CD1c-positive myeloid dendritic cell (primary cell): ENCODE measurements at regions not wholly inside any gene's neighbourhood (a gene's known extent, or its start where the extent isn't known, plus 50 kb on each side); places are given as distances from the start of the nearest gene placed in this dataset.
A peak's percentile ranks its signal among the peaks of the same experiment; 100 is the strongest.
"Not testable (repeated sequence)": the region's sequence is repeated elsewhere in the genome, so short reads cannot be mapped to it uniquely, and the experiment has no call there.

ENCODE experiments used
- DNase-seq: peaks from one replicate; pipeline ENCODE4 v3.0.0-alpha.2; 2016; ENCODE audit errors: extremely low spot score

DNA sequence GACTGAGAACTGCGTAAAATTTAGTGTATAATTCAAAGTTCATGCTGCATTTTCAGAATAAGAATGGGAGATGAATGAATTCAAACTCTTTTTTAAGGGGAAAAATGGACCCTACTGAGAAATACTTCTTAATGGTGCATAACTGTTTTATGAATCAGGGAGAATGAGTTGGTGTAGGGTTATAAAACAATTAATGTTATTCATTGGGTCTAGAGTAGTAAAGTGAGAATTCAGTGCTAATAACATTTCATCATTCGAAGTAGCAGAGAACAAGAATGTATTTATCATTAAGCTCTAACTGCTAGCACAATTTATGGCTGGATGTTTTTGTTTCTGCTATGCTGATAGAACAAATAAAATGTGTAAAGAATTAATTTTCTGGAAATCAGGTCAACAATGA, 310.2 kb downstream of the SLITRK5 start:
- DNase-seq, result no peak

DNA sequence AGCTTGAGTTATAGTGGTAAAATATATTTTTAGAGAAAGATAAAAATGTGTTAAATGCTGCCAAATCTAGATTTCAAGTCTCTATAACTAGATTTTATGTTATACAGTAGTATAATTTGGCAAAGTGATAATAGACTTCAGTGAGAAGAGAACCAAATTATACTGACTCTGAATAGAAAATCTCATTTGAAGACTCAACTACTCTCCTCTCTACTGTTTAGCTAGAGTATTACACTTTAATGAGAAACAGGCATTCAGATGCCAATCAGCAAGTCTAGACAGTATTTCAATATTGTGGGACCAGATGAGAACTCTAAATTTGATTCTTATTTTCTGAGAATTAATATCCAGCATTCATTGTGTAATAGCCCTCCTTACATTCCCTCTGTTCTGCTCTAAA, 311.2 kb downstream of the SLITRK5 start:
- DNase-seq, result no peak

DNA sequence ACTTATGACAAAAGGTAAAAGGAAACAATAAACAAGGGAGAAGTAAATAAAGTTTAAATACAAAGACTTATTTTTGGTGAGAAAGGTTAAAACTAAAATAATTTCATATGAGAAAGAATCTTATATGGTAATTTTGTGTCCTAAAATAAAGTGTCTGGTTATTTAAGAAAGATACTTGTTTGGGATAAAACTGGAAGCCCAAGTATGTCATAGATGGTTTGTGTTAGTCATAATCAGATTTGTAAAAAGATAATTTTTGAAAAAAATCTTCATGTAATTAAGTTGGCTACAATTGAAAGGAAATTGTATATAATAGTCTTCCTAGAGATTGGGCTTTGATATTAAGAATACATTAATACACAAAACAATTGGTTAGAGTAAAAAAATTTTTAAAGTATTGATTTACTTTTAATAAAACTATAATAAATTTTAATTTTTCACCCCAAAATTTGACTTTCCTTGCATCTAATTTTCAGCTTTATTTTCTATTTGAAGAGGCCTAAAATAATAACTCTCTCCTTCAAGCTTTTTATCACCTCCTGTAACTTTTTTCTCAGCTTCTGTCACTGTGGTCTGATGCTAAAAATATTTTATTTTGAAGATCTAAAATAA, 315.6 kb downstream of the SLITRK5 start:
- no peak for DNase-seq

DNA sequence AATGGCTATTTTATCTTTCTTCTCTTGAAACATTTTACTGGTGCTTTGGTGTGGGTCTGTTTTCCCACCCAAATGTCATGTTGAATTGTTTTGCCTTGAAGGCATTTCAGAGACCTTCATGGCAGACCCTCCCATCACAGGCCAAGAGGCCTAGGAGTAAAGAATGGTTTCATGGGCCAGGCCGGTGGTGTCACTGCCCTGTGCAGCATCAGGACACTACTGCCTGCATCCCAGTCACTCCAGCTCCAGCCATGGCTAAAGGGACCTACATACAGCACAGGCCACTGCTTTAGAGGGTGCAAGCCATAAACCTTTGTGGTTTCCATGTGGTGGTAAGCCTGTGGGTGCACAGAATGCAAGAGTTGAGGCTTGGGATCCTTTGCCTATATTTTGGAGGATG, 326.9 kb downstream of the SLITRK5 start:
- DNase-seq, result no peak

DNA sequence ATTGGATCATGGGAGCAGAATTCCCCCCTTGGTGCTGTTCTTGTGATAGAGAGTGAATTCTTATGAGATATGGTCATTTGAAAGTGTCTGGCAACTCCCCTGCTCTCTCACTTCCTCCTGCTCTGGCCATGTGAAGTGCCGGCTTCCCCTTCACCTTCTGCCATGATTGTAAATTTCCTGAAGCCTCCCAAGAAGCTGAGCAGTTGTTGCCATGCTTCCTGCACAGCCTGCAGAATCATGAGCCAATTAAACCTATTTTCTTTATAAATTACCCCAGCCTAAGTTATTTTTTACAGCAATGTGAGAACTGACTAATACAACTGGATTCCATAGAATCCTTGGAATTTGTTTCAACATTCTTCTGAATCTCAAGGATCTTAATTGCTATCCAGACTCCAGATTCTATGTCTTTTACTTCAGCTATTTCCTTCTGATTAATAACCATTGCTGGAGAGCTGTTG, 328.1 kb downstream of the SLITRK5 start:
- no peak for DNase-seq

DNA sequence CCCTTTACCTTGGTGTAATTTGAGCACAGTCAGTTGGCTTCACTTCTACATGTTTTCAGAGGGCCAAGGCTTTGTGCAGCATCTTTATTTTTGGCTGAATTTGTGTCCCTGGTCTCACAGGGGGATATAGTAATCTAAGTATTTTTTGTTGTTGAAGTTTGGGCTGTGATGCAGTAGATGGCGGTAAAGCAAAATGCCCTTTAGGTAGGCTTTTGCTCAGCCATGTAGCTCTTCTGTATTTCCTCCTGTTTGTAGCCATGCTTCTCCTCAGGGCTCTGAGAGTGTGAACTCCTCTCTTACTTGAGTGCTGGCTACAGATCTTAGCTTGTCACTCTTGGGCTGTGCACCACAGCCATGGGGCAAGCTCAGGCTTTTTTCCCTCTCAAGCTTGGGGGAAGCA, 328.6 kb downstream of the SLITRK5 start:
- DNase-seq, result no peak

DNA sequence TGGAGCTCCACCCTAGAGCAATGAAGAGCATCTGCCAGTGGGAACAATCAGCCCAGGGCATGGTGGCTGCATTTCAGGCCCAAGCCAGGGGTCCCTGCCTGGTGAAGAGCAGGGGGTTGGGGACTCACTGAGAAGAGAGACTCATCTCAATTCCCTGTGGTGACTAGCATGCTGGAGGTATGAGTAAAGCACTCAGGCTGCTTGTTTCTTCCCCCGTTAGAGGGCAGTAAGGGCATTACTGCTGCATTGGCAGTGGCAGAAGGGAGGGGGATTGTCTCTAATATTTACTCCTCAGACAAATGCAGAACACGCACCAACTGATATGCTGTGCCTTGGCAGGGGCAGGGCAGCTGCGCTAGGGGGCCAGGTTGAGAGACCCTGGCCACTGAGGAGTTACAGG, 329.1 kb downstream of the SLITRK5 start:
- no peak for DNase-seq

DNA sequence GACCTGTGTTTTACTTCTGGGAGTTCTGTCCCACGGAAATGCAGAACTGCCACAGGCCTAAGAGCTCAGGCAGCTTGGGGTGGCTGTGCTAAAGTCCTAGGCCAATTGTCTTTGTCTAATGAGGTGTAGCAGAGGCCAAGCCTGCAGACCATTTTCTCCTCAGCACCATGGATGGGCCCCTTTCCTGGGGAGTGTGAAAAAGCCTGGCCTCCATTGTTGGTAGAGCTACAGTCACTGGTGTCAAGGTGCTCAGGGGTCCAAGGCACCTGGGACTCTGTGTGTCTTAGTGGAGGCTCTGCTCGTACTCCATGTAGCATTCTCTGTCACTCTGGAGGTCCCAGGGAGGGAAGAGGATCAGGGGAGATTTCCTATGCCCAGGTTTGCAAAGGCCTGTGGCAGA, 329.6 kb downstream of the SLITRK5 start:
- DNase-seq, result no peak

DNA sequence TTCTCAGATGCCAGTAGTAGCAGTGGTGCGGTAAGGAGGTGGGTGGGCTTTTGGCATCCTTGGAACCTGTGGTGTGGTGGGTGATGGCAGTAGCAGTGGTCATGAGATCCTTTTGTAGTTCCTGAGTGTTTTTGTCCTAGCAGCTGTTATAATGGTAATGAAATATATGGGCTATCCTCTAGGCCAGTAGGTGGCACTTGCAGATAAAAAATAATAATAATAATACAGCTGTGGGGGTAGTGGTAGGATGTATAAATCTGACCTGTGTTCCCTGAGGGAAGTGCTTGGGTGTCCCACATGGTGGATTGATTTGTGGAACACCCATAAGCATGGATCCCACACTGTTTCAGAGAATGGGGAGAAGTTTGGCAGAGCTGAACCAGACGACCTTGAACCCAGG, 334.0 kb downstream of the SLITRK5 start:
- no peak for DNase-seq

DNA sequence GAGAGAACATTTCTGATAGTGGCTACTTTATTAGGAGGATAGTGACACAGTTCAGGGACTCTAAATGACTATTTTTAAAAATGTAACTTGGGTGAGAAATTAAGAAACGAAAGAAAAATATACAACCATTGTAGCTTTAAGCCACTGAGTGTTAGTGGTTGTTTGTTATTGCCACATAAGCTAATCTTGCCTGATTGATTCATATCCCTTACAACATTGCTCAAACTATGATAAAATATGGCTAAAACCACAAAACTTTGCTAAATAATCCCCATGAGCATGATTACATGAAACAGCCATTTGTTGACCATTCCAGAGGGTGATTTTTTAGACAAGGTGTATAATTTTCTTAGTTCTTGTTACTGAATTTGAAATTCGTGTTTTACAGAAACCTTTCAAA, 343.4 kb downstream of the SLITRK5 start:
- DNase-seq, result no peak

DNA sequence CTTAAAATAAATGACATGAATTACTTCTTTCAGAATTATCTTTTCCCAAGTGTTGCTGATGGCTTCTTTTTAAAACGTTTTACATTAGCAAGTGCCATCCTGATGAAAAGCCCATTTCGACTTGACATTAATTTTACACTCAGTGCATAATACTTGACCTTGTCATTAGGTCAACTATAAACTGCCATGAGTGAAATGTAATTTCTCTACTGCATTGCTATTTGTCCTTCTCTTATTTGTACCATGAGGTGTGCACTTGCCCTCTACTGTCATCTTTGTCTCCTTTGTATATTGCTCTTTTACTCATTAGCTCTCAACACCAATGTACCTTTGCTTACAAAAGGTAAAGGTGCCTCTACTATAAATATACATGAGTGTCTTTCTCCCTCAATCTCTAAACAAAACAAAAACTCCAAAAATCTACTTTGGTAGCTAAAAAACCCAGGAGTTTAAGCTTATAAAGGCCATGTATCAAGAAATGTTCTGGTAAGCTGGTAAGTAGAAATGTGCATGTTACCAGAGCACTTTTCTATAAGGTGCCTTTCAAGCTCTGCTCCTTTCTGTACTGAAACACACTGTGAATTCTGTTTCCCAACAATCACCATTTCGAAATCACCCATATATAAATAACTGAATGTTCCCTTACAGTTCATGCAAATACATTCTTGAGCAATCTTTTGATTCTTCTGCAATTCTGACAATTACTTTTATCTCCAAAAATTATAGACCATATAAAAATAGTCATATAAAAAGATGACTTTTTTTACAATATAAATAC, 351.4 kb downstream of the SLITRK5 start:
- peak; percentile 8 for DNase-seq

DNA sequence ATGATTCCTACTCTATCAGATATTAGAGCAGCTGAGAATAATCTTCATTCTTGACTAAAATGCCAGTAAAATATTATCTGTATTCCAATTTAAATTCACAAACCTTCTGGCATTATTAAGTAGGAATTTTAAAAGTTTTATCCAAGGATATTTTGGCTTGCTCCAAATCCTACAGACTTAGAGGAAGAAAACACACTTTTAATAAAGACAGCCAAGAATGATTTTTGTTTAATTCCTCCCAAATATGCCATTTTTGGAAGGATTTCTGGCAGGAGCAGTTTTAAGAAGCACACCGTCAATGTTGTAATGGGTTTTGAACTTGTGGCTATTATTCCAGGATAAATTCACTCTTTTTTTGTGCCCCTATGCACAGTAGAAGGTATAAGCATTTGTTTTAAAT, 355.1 kb downstream of the SLITRK5 start:
- DNase-seq, result no peak

DNA sequence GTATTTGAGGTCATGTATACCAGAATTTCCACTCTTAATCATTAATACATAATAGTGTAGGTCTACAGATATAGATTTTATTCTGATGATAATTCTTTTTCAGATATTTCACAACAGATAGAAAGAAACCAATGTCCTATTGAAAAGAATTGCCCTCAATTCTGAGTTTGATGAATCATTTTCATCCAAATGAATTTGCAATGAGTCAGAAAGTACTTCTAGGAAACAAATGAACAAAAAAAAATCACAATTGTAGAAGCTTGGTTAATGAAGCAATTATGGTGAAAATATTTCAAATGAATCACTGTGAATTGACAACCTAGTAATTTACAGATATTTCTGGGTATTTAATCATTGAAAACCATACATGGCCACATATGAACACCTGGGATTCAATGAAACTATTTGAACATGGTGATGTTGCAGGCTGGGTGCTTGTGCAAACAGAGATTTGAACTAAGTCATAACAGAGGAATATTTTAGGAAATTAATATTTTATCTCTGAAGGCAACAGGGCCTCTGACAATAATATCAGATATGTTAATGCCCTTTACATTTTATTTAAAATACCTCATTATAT, 360.9 kb downstream of the SLITRK5 start:
- no peak for DNase-seq

DNA sequence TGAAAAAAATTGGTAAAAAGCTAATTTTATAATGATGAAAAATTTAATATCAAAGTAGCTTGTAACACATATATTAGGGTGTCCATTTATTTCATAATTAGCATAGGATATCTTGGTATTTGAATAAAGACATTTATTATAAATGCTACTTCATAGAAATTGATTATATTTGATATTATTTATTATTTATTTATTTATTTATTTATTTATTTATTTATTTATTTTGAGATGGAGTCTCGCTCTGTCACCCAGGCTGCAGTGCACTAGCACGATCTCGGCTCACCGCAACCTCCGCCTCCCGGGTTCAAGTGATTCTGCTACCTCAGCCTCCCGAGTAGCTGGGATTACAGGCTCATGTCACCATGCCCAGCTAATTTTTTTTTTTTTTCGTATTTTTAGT, 365.0 kb downstream of the SLITRK5 start:
- DNase-seq, result not testable (repeated sequence)

DNA sequence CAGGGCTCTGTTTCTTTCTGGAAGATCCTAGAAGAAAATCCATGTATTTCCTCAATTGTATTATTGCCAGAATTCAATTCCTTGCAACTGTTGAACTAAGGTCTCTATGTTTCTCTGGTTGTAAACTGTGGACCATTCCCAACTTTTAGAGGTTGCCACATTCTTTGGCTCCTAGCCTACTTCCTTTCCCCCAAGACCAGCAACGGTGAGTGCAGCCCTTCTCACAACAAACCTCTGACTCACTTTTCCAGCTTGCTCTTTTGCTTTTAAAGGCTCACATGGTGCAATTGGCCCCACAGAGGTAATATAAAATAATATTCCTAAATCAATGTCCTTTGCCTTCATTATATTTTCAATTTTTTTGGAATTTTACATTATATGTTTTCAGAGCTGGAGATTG, 371.3 kb downstream of the SLITRK5 start:
- no peak for DNase-seq

DNA sequence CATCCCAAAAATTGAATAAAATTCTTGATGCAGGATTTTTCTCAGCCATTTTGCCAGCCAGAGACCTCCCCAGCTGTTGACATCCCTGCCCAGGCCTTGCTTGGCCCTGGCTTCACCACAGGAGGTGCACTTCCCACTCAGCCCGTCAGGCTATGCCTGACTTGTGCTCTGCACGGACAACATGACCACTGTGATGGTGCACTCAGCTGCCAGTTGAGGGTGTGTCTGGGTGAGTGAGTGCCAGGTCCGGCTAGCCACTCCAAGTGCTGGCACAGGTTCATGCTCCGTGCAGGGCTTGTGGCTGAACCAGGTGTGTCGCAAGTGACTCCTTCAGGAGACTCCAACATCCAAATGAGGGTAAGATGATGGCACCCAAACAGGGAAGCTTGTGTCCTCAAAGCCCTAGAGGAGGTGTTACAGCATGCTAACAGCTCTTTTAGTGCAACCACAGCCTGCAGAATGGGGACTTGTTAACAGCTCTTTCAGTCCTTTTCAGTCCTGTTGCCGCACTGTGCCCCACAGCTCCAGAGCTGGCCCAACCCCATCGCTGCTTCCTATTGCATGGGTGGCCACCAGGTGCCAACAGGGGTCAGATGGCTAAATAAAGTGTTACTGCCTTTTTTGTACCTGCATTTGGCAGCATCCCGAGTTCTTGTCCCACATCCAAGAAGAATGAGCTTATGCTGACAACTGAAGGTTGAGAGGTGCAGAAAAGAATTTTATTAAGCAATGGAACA, 380.7 kb downstream of the SLITRK5 start:
- no peak for DNase-seq

DNA sequence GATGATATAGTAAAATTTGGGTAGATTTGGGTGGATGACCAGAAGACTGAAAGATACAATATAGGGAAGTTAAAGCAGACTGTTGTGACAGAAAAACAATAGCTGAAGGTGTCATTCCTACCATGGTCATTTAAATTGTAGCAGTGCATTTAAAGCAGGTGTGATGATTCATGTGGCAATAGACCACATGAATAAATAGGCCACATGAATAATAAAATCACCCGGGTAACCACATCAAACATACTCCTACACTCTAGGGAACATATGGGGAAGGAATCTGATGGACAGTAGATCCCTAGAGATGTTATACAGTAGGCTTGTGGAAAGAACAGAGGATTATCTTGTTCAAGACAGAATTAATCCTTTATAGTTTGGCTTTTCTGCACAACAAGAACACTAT, 392.6 kb downstream of the SLITRK5 start:
- DNase-seq, result no peak

DNA sequence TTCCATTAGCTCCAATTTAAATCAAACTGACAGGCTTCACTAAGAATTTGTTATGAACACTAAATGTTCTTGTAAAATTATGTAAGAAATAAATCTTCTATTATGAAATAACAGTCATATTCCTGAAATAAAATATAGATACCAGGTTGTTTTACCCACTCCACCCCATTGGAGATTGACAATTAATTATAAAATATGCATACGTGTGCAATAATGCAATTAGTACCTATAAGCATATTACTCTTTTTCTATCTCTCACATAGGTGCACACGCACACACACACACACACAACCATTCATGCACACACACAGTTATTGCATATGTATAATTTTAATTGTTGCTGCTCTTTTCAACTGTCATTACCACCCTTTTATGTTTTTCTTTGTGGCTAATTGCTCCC, 395.7 kb downstream of the SLITRK5 start:
- DNase-seq, result no peak

DNA sequence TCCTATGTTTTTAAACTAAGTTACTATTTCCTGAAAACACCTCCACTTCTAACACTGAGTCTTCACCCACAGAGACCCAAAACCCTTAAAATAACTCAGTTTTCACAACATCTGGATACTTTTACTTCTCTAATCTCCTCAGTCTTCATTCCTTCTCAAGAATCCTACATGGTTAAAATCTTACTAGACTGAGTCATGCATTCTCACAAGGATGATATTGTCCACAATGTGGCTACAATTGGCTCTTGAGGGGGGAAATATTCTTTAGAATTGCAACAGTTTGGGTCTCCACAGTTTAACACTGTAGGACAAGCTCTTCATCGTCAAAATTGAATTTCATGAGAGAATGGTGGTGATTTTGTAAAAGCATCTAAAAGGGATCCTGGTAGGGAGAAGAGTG, 397.1 kb downstream of the SLITRK5 start:
- no peak for DNase-seq

DNA sequence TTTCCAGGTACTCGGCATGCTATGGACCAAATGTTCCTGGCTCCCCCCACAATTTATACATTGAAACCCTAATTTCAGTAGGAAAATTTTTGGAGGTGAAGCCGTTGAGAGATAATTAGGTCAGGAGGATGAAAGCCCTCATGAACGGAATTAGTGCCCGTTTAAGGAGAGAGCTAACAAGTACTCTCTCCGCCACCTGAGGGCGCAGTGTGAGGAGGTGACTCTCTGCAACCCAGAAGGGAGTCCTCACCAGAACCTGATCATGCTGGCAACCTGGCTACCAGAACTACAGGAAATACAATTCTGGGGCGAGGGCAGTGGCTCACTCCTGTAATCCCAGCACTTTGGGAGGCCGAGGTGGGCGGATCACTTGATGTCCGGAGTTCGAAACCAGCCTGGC, 397.8 kb downstream of the SLITRK5 start:
- no peak for DNase-seq

DNA sequence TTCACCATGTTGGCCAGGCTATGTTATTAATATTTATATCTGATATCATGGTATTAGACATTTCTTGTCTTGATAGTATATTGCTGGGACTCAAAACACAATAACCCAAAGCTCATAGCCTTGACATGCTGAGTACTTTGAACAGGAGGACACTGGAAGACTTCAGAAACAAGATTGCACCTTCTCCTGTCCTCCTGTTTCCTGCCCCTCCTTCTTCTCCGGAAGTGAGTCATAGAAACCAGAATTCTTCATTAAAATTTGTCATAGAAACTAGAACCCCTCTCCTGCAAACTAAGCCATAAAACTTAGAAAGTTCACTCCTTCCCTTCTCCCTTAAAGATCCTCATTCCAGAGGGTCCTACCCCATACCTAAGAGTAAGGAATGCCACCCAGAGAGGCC, 400.2 kb downstream of the SLITRK5 start:
- no peak for DNase-seq

DNA sequence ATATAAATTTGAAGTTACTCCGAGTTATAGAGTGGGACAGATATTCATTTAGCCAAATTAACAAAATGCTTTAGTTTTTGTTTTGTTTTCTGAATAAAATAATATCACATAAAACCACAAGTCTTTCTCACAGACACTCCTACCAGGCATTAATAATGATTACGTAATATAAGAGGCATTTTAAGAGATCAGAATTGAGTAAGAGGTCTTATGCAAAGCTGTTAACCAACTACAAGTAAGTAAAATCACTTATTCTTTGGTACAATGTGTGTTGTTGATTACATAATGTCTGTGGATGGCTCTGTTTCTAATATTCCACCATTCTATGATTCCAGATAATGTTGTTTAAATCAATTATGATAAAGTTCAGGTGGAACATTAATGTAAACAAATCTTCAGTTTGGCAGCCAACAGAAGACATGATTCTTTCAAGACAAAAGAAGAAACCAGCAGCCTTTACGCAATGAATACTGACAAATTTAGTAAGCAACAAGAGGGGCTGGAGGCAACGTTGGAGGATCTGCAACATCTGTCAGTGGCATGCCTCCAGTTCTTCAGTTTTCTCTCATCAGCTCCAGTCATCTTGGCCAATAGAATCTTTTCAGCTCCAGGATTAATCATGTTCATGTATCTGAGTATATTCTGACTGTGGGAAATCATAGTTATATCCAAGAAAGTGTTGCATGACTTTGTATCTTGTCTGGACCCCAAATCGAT, 403.8 kb downstream of the SLITRK5 start:
- DNase-seq, result no peak
